SU-DHL-6 (cell line): ENCODE measurements at regions not wholly inside any gene's neighbourhood (a gene's known extent, or its start where the extent isn't known, plus 50 kb on each side); places are given as distances from the start of the nearest gene placed in this dataset.

ENCODE experiments used
- H2AFZ ChIP-seq: fragments of 200-600 bp; sonication (generic); 2 replicates; pipeline ENCODE4 v1.6.1; 2014; ENCODE audit warnings: low read depth, mild to moderate bottlenecking, moderate library complexity, mixed read lengths, antibody characterized with exemption, low read length; ENCODE audit not compliant: severe bottlenecking
- H3F3A ChIP-seq: fragments of 200-600 bp; shearing (Covaris generic); 2 replicates; pipeline ENCODE4 v1.6.0; 2016; ENCODE audit warnings: antibody characterized with exemption, mild to moderate bottlenecking; ENCODE audit not compliant: insufficient read depth
- H3K27ac ChIP-seq: fragments of 200-600 bp; sonication (generic); 2 replicates; pipeline ENCODE4 v1.5.1; 2016; ENCODE audit warnings: low read depth, mild to moderate bottlenecking, low read length, moderate library complexity, mixed read lengths
- H3K27me3 ChIP-seq: fragments of 200-600 bp; sonication (generic), shearing (Covaris generic); 2 replicates; pipeline ENCODE4 v1.6.0; 2014; ENCODE audit warnings: mild to moderate bottlenecking, low read length
- H3K36me3 ChIP-seq: fragments of 200-600 bp; sonication (generic); 2 replicates; pipeline ENCODE4 v1.6.1; 2014; ENCODE audit warnings: mild to moderate bottlenecking, low read length, mixed read lengths
- H3K4me2 ChIP-seq: fragments of 300-600, 200-600 bp; shearing (Covaris generic), sonication (generic); 2 replicates; pipeline ENCODE4 v1.6.0; 2014; ENCODE audit warnings: low read length, low read depth, mild to moderate bottlenecking; ENCODE audit not compliant: poor library complexity, severe bottlenecking
- H3K4me3 ChIP-seq: fragments of 200-600 bp; sonication (generic); 2 replicates; pipeline ENCODE4 v1.5.1; 2014; ENCODE audit warnings: antibody characterized with exemption, low read length, mild to moderate bottlenecking, mixed read lengths; ENCODE audit not compliant: insufficient read depth, poor library complexity, severe bottlenecking
- H3K79me2 ChIP-seq: fragments of 200-600 bp; sonication (generic); 2 replicates; pipeline ENCODE4 v1.6.1; 2014; ENCODE audit warnings: mild to moderate bottlenecking, low read length, moderate library complexity; ENCODE audit not compliant: insufficient read depth
- H3K9ac ChIP-seq: fragments of 200-600 bp; sonication (generic); 2 replicates; pipeline ENCODE4 v1.7.0; 2014; ENCODE audit warnings: mild to moderate bottlenecking, low read length
- H3K9me2 ChIP-seq: fragments of 200-600 bp; sonication (generic); replicated peaks from 2 replicates; pipeline ENCODE4 v1.6.1; 2014; ENCODE audit warnings: low read length; ENCODE audit not compliant: insufficient read depth
- H3K9me3 ChIP-seq: fragments of 200-600 bp; sonication (generic); 2 replicates; pipeline ENCODE4 v1.6.1; 2014; ENCODE audit warnings: low read length, mixed read lengths; ENCODE audit not compliant: insufficient read depth
- H4K20me1 ChIP-seq: fragments of 200-600 bp; sonication (generic); 2 replicates; pipeline ENCODE4 v1.6.1; 2014; ENCODE audit warnings: low read depth, mild to moderate bottlenecking, antibody characterized with exemption, low read length, moderate library complexity, mixed read lengths
- CTCF ChIP-seq: fragments of 200-600 bp; sonication (generic); IDR thresholded peaks from one replicate; pipeline ENCODE4 v1.5.1; 2017; ENCODE audit warnings: antibody characterized with exemption, mild to moderate bottlenecking, low read length, moderate library complexity; ENCODE audit not compliant: insufficient read depth, poor library complexity, severe bottlenecking
- EZH2phosphoT487 ChIP-seq: fragments of 200-600 bp; sonication (generic), shearing (Covaris generic); conservative IDR thresholded peaks from 2 replicates; pipeline ENCODE4 v1.6.1; 2018; ENCODE audit warnings: mild to moderate bottlenecking, antibody characterized with exemption, low read length, moderate library complexity, mixed read lengths

GRCh38 chr6:10305790-10306415 lies 109.0 kb downstream of the TFAP2A start:
- H3K79me2 ChIP-seq = no peaks in the 10 kb centered on the region
- TF ChIP-seq CTCF (no peak), EZH2phosphoT487 (no peak)
- no peaks in the 10 kb centered on the region for H3F3A ChIP-seq
- H2AFZ ChIP-seq = no peak overlapping the region
- H3K9me3 ChIP-seq = no peaks in the 10 kb centered on the region
- H3K36me3 ChIP-seq = no peaks in the 10 kb centered on the region
- no peak overlapping the region for H3K4me3 ChIP-seq
- H3K4me2 ChIP-seq = no peak overlapping the region
- H3K9ac ChIP-seq = no peak overlapping the region
- no peak overlapping the region for H3K27ac ChIP-seq
- 0 out of 2 replicates have a peak, but pooled peaks cover 4% of the 10 kb centered on the region for H3K27me3 ChIP-seq
- no peaks in the 10 kb centered on the region for H3K9me2 ChIP-seq
- H4K20me1 ChIP-seq = no peaks in the 10 kb centered on the region

GRCh38 chr6:10303608-10304506 lies 111.0 kb downstream of the TFAP2A start:
- no peaks in the 10 kb centered on the region for H3F3A ChIP-seq
- no peak overlapping the region for H3K27ac ChIP-seq
- H2AFZ ChIP-seq = no peak overlapping the region
- no peaks in the 10 kb centered on the region for H3K36me3 ChIP-seq
- H3K27me3 ChIP-seq = no peaks in the 10 kb centered on the region
- H3K4me2 ChIP-seq = no peak overlapping the region
- H3K9me2 ChIP-seq = no peaks in the 10 kb centered on the region
- H3K79me2 ChIP-seq = no peaks in the 10 kb centered on the region
- H3K9ac ChIP-seq = no peak overlapping the region
- H3K4me3 ChIP-seq = no peak overlapping the region
- H4K20me1 ChIP-seq = no peaks in the 10 kb centered on the region
- no peak for TF ChIP-seq CTCF
- no peak for TF ChIP-seq EZH2phosphoT487
- no peaks in the 10 kb centered on the region for H3K9me3 ChIP-seq

DNA sequence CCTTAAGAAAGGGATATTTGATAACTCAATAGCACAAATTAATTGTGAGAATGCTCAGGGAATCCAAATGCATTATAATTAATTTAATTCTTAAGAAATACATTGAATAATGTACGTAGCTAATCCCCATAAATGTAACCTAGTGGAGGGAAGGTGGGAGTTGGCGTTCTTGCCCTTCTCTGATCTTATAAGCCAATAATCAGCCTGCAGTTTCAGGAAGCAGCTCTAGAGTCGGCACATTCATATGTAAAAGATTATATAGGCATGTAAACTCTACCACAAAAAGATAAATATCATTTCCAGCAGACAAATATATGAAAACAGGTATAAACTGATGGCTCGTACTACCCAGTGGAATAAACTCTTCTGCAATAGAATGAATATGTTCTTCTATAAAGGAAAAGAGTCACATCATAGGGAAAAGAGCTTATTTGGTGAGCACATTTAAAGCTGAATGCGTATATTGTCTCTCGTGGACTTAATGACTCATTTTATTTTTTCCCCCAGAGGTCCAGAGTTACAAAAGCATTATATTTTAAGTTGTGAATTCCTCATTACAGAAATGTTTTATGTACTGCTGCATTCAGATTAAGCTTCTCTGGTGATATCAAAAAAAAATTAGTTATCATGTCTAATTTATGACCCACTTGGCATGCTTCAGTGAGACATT lies 112.2 kb downstream of the TFAP2A start:
- TF ChIP-seq CTCF = no peak
- TF ChIP-seq EZH2phosphoT487 = no peak
- no peaks in the 10 kb centered on the region for H3K27me3 ChIP-seq
- H3K9me2 ChIP-seq = no peaks in the 10 kb centered on the region
- no peaks in the 10 kb centered on the region for H3F3A ChIP-seq
- H3K9me3 ChIP-seq = no peaks in the 10 kb centered on the region
- no peaks in the 10 kb centered on the region for H4K20me1 ChIP-seq
- no peak overlapping the region for H3K9ac ChIP-seq
- H2AFZ ChIP-seq = no peak overlapping the region
- H3K27ac ChIP-seq = no peak overlapping the region
- H3K4me2 ChIP-seq = no peak overlapping the region
- no peak overlapping the region for H3K4me3 ChIP-seq
- no peaks in the 10 kb centered on the region for H3K36me3 ChIP-seq
- no peaks in the 10 kb centered on the region for H3K79me2 ChIP-seq
